K562 (cell line): ENCODE measurements at regions not wholly inside any gene's neighbourhood (a gene's known extent, or its start where the extent isn't known, plus 50 kb on each side); places are given as distances from the start of the nearest gene placed in this dataset.

Source experiments
- ARHGAP35 ChIP-seq: fragments of 450-650 bp; IDR thresholded peaks from 2 replicates; pipeline ENCODE4 v1.6.1; 2018; ENCODE audit not compliant: partially characterized antibody
- CBX1 ChIP-seq: sonication (generic); IDR thresholded peaks from 2 replicates; pipeline ENCODE4 v1.6.1; 2016; ENCODE audit warnings: antibody characterized with exemption, low read depth, mild to moderate bottlenecking
- CTCF ChIP-seq, 3 experiments: IDR thresholded peaks in 2 of 3; conservative IDR thresholded peaks in 1 of 3; 2 replicates each; pipeline ENCODE4 v1.5.1; 2011 to 2012; ENCODE audit warnings: low read length in 3 of 3, mild to moderate bottlenecking in 3 of 3, control low read depth in 2 of 3, improper control_type of control experiment in 1 of 3, inconsistent platforms in 1 of 3, low read depth in 1 of 3, mixed read lengths in 1 of 3, moderate library complexity in 1 of 3; ENCODE audit not compliant: insufficient read depth in 2 of 3
- ELF4 ChIP-seq: fragments of 450-650 bp; formaldehyde crosslinking; IDR thresholded peaks from 2 replicates; pipeline ENCODE4 v1.4.0; 2022; ENCODE audit warnings: missing genetic modification characterization
- FOS ChIP-seq: IDR thresholded peaks from 3 replicates; pipeline ENCODE4 v1.6.1; 2011; ENCODE audit not compliant: insufficient read length; ENCODE audit errors: extremely low read depth
- HDAC6 ChIP-seq: IDR thresholded peaks from 2 replicates; pipeline ENCODE4 v1.6.1; 2012; ENCODE audit warnings: low read depth, mild to moderate bottlenecking, control low read depth, inconsistent platforms, low read length, moderate library complexity
- IRF1 ChIP-seq: sonication (generic); formaldehyde crosslinking; IDR thresholded peaks from 2 replicates; pipeline ENCODE4 v1.8.0; 2022; ENCODE audit warnings: missing genetic modification reagents, mild to moderate bottlenecking, borderline replicate concordance
- MEF2A ChIP-seq: IDR thresholded peaks from 2 replicates; pipeline ENCODE4 v1.6.1; 2011; ENCODE audit warnings: low read depth, mild to moderate bottlenecking, low read length, moderate library complexity; ENCODE audit not compliant: control insufficient read depth
- PML ChIP-seq: IDR thresholded peaks from 2 replicates; pipeline ENCODE4 v1.6.1; 2012; ENCODE audit warnings: low read length, inconsistent platforms
- POLR2AphosphoS5 ChIP-seq: IDR thresholded peaks from 2 replicates; pipeline ENCODE4 v1.6.1; 2011; ENCODE audit warnings: mild to moderate bottlenecking, low read depth, low read length, moderate library complexity; ENCODE audit not compliant: control insufficient read depth, insufficient read depth
- SNIP1 ChIP-seq: fragments of 450-650 bp; IDR thresholded peaks from 2 replicates; pipeline ENCODE4 v1.7.1; 2017; ENCODE audit warnings: low read depth, mild to moderate bottlenecking
- ZFX ChIP-seq: sonication (generic); formaldehyde crosslinking; IDR thresholded peaks from 2 replicates; pipeline ENCODE4 v1.8.0; 2022; ENCODE audit warnings: mild to moderate bottlenecking, missing genetic modification reagents, moderate library complexity
- ZNF165 ChIP-seq: fragments of 250-450 bp; sonication (Bioruptor Pico); IDR thresholded peaks from 2 replicates; pipeline ENCODE4 v1.4.0; 2020; ENCODE audit warnings: borderline replicate concordance

- no peak for TF ChIP-seq ZFX (CRISPR knock-in tag)
- TF ChIP-seq MEF2A = no peak
- TF ChIP-seq FOS = no peak
- TF ChIP-seq CTCF (IDR thresholded peaks at IDR 0.05 in 2 of 3, conservative IDR thresholded peaks at IDR 0.05 in 1 of 3; ENCODE audit: insufficient read depth in 2 of 3, low read depth in 1 of 3, low read length in 3 of 3) = no peak
- no peak for TF ChIP-seq SNIP1
- TF ChIP-seq PML = no peak
- TF ChIP-seq ZNF165 (CRISPR knock-in tag) = no peak
- TF ChIP-seq CBX1 = no peak
- no peak for TF ChIP-seq ARHGAP35
- TF ChIP-seq HDAC6 = no peak
- TF ChIP-seq POLR2AphosphoS5 = no peak
- TF ChIP-seq ELF4 (CRISPR knock-in tag) = no peak
- TF ChIP-seq IRF1 (CRISPR knock-in tag) = no peak
Measured at GRCh38 chr4:117267317-117267716, 181.9 kb upstream of the TRAM1L1 start.
